ENCODE measurements at regions not wholly inside any gene's neighbourhood (a gene's known extent, or its start where the extent isn't known, plus 50 kb on each side); places are given as distances from the start of the nearest gene placed in this dataset.
"Not testable (repeated sequence)": the region's sequence is repeated elsewhere in the genome, so short reads cannot be mapped to it uniquely, and the experiment has no call there.

DNA sequence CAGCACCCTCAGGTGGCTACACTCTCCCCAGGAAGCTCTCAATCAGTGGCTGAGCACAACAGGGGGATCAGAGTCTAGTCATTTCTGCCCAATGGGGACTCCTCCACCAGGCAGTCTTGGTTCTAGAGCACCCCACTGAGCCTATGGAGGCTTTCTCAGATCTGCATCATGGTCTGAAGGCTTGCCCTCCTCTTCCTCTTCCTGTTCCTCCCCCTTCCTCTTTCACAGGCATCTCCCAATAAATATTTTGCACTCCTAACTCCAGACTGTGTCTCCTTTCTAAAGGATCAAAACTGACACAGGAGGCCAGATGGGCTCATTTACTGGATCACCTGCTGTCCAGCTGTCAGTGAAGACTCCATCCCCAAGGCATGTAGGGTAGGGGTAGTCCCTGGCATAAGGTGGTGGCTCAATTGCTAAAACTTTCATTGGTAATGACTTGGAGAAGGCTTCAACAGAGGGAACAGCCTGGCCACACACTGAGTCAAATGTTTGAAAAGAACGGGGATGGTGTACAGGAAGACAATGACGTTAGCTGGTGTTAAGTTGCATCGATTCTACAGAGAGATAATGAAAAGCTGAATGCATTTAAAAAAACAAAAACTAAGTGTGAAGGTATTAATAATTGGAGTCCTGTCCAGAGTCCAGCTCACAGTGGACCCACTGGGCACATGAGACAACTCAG is 84.2 kb upstream of the SLC2A1 start:
- no peak for DNase-seq (ENCODE audit: low read depth)

DNA sequence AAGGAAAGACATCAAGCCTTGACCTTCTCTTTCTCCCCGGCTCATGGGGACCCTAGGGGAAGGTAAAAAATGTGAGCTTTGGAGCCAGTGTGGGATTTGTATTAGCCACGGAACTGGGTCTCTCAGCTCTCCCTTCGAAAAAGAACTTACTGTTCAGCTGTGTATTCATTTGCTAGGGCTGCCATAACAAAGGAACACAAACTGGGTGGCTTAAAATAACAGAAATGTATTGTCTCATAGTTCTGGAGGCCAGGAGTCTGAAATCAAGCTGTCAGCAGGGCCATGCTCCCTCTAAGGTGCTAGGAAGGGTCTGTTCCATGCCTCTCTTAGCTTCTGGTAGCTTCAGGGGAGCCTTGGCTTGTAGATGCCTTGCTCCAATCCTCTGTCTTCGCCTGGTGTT is 83.5 kb upstream of the SLC2A1 start:
- no peak for DNase-seq (ENCODE audit: low read depth)

GRCh38 chr1:43041591-43041990 is 82.9 kb upstream of the SLC2A1 start:
- DNase-seq (ENCODE audit: low read depth) = no peak

DNA sequence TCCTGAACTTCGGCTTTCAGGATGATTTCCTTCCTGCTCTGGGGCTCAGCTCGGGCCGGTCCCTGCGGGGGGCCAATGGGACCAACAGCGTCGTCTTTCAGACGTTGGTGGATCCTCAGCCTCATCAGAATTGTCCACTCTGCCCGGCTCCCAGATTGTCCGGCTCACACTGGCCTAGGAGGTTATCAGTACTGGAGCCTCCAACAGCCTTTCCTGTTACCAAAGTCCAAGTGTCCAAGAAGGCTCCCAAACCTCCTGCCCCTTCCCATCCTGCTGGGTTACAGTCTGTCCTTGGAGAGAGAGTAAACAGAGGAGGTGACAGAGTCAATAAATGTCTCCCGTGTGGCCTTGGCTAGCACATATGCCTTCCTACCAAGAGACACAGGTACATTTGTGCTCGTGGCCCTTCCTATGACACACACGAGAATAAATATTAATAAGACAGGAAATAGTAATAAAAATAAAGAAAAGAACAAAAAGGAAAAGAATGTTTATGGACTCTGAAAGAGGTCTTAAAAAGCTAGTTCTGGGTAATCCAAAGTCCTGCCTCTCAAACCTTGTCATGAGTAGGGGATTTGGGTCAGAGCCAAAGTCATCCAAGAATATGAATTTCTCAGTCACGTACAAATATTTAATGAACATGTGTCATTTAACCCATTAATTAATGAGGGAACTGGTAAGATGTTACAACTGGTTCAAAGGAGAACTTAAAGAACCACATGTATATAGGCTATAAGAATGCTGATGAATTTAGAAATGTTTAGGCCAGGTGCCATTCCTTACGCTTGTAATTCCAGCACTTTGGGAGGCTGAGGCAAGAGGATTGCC is 80.8 kb upstream of the SLC2A1 start:
- no peak for DNase-seq (ENCODE audit: low read depth)

DNA sequence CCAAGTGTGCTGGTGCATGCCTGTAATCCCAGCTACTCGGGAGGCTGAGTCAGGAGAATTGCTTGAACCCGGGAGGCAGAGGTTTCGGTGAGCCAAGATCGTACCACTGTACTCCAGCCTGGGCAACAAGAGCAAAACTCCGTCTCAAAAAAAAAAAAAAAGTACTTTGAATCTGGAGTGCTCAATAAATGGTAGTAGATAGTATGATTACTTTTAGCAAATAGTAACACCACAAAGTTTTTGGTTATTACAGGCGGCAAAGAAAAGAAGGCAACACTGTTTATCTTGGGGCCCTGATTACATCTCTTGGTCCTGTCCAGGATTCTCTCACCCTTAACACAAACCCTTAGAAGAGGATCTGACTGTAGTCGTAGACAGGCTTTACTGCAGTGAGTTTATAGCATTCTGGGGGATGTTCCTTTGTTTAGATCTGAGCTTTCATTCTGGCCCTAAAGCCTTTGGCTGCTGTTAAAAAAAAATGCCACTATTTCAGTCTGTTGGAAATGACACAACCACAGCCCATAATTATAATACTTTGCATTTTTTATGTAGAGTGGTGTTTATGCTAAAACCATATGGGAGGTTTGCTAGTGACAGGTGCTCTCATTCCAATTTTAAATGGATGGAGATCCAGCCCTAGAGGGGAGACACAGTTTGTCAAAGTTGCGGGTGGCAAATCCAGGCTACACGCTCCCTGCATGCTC is 79.7 kb upstream of the SLC2A1 start:
- no peak for DNase-seq (ENCODE audit: low read depth)

DNA sequence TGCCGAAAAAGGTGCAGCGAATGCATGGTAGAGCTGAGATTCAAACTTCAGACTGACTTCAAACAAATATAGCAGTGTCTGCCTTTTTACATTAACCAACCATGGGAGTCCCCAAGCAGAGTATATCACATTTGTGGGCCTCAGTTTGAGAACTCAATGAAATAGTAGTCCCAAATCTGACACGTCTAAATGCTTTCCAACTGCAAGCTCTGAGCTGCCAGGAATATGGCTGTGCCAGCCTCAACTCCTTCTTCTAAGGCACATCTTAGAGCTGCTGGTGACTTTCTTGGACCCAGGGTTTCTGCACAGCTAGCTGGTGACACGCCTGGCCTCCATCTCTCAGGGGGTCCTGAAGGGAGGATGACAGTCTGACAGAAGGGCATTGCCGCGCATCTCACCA is 78.8 kb upstream of the SLC2A1 start:
- DNase-seq (ENCODE audit: low read depth) = no peak

GRCh38 chr1:43036932-43037331 is 78.3 kb upstream of the SLC2A1 start:
- no peak for DNase-seq (ENCODE audit: low read depth)

DNA sequence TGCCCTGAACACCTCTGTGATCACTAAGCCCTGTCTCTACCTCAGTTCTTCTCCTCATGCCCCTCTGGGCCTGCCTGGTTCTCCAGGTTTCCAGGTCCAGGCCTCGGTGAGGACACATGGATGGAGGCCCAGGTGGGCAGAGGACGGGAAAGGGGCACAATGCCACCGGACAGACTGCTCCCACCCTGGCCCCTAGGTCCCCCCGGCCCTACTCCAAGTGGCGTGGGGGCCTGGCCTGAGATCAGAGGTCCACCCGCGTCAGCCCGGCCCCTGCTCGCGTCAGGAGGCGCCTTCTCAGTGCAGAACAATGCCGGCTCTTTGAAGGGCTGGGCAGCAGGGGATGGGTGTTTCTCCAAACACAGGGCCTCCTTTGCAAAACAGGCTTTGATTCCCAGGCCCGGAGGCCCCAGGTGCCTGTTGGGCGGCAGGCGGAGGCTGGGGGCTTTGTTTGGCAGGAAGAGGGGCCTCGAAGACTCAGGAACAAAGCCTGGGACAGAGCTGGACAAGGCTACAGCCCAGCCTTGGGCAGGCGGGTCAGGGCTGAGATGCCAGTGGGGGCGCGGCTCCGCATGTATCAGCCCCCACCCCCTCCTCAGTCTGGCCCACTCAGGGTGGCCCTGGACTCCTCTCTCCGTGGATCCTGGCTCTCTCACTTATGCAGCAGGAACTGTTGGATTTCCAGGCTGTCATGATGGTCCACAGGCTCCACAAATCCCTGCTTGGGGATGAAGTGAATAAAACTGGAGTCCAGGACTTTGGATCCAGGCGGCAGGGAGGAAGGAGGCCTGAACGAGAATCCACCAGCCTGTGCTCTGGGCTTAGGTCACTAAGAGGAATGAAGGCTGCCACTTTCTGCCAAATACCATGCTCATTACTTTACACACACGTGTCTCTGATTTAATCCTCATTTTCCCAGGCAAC is 77.4 kb upstream of the SLC2A1 start:
- no peak for DNase-seq (ENCODE audit: low read depth)

GRCh38 chr1:43034778-43035177 is 76.1 kb upstream of the SLC2A1 start:
- no peak for DNase-seq (ENCODE audit: low read depth)

GRCh38 chr1:43034195-43034658 is 75.6 kb upstream of the SLC2A1 start:
- no peak for DNase-seq (ENCODE audit: low read depth)

DNA sequence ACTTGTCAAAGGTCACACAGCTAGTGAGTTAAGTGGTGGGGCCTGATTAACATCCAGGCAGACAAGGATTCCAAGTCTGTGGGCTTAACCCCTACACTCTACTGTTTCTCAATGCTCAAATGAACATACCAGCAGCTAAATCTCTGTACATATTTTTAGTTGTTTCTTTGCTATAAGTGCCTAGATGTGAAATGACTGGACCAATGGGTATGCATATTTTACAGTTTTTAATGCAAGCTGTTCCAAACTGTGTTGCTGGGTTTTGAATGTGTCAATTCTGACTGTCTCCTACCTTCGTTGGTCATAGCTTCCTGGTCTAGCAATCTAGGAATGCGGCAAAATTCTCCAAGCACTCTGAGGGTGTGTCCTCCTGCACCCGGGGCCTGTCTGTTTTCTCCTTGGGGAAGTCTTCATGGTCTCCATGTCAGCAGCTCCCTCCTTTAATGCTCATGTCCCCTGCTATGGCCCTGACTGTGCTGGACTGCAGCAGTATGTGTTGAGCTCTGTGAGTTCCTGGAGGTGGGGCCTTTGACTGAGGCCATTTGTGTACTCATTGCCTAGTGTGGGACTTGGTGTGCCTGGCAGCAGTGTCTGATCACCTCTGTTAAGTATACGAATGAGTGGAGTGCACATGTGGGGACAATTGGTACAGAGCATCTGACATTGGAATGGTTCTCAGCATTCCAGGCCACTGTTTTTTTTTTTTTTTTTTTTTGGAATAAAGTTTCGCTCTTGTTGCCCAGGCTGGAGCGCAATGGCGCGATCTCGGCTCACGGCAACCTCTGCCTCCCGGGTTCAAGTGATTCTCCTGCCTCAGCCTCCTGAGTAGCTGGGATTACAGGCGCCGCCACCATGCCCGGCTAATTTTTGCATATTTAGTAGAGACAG is 72.9 kb upstream of the SLC2A1 start:
- DNase-seq (ENCODE audit: low read depth) = no peak

GRCh38 chr1:43024905-43025304 is 66.2 kb upstream of the SLC2A1 start:
- DNase-seq (ENCODE audit: low read depth) = no peak

GRCh38 chr1:43021547-43022474 is 63.1 kb upstream of the SLC2A1 start:
- DNase-seq (ENCODE audit: low read depth) = no peak

- no peak for DNase-seq (ENCODE audit: low read depth)
Observed at GRCh38 chr1:43019226-43019625, 60.6 kb upstream of the SLC2A1 start.

DNA sequence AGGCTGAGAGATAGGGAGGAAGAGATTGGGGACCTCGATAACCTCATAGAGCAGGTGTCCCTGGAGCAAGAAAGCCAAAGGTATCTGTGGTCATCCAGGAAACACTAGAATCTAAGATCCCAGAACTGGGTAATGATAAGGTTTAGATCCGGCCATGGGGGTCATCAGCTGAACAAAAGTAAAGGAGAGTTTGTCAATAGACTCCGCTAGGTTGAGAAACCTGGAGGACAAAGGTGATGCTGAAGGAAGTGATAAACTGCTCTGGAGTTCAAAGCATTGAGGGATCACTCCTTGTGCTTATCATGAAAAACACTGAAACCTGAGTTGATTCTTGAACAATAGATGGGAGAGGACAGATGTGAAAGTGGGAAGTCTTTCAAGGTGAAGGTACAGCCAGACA is 59.5 kb upstream of the SLC2A1 start:
- no peak for DNase-seq (ENCODE audit: low read depth)

GRCh38 chr1:43015269-43015668 is 56.6 kb upstream of the SLC2A1 start:
- no peak for DNase-seq (ENCODE audit: low read depth)

DNA sequence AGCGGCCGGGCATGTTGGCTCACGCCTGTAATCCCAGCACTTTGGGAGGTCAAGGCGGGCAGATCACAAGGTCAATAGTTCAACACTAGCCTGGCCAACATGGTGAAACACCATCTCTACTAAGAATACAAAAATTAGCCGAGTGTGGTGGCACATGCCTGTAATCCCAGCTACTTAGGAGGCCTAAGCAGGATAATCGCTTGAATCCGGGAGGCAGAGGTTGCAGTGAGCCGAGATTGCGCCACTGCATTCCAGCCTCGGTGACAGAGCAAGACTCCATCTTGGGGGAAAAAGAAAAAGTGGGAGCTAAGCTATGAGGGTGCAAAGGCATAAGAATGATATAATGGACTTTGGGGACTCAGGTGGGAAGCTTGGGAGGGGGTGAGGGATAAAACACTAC is 55.9 kb upstream of the SLC2A1 start:
- not testable (repeated sequence) for DNase-seq (ENCODE audit: low read depth)

DNA sequence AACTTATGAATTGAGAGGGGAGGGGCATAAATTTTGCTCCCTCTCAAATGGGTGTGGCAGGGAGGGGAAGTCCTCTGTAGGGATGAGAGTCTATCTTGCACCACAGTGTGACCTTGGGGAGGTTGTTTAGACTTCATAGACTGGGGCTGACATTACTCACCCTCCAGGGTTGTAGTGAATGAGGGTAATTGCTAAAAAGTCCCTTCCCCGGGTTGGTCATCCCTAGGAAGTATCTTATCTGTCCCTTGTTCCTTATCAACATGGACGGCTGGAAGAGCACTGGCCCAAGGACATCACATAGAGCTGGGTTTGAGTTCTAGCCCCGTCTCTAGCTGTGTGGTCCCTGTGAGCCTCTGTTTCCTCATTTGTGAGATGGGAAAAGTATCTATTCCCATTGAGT is 52.4 kb upstream of the SLC2A1 start:
- DNase-seq (ENCODE audit: low read depth) = no peak

GRCh38 chr1:43009274-43009673 is 50.6 kb upstream of the SLC2A1 start:
- no peak for DNase-seq (ENCODE audit: low read depth)
